Stimulated activated naive CD8-positive, alpha-beta T cell treated with anti-CD3 and anti-CD28 coated beads, Interleukin-15, Interleukin-2, amounts not matched to agents 100 U/mL and 50 U/mL, for 24 hours (primary cell): ENCODE measurements at regions not wholly inside any gene's neighbourhood (a gene's known extent, or its start where the extent isn't known, plus 50 kb on each side); places are given as distances from the start of the nearest gene placed in this dataset.
"Not testable (repeated sequence)": the region's sequence is repeated elsewhere in the genome, so short reads cannot be mapped to it uniquely, and the experiment has no call there.

ENCODE experiments used
- ATAC-seq: fragments of 150-1000 bp; cut with Tn5 transposase; one replicate; pipeline ENCODE4 v1.10.0; 2021
- DNase-seq: peaks from one replicate; pipeline ENCODE4 v3.0.0; 2021

DNA sequence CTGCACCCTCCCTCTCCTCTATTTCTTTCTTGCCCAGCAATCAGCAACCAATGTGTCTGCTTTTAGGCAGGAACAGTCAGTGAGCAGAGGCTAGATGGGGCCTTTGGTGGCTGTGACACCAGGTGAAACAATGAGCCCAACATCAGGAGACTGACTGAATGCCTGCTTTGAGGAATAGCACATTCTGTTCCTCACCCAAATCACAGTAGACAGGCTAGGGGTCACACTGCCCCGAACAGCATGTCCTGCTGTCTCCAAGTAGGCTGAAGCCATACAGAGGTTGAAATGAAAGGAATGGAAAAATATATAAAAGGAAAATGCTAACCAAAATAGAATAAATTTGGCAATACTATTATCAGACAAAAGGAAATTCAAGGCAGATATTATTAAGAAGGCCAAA, 122.5 kb upstream of the GDNF start:
- DNase-seq = no peak
- no peak for ATAC-seq

DNA sequence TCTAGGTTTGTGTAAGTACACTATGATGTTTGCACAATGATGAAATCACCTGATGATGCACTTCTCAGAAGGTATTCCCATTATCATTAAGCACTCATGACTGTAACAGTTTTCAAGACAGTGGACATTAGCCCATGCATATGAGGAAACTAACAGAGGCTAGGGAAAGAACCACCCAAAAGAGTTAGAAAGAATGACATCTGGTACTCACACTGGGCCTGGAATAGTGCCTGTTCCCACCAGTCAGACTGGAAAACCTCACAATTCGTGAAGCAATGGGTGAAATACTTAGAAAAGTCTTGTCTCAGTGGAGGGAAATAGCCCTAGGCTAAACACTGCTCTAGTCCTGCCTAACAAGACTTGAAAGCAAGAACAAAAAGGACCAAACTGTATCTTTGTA, 117.4 kb upstream of the GDNF start:
- DNase-seq = no peak
- no peak for ATAC-seq

DNA sequence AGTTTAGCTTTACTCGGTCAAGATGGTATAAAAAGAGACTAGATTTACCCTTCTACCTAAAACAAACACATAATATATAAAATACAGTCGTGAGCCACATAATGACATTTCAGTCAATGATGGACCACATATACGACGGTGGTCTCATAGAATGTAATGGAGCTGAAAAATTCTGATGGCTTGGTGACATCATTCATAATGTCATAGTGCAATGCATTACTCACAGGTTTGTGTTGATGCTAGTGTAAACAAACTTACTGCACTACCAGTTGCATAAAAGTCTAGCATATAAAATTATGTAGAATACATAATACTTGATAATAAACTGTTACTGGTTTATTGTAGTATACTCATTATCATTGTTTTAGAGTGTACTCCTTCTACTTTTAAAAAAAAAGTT, 115.9 kb upstream of the GDNF start:
- DNase-seq = no peak
- ATAC-seq = no peak

DNA sequence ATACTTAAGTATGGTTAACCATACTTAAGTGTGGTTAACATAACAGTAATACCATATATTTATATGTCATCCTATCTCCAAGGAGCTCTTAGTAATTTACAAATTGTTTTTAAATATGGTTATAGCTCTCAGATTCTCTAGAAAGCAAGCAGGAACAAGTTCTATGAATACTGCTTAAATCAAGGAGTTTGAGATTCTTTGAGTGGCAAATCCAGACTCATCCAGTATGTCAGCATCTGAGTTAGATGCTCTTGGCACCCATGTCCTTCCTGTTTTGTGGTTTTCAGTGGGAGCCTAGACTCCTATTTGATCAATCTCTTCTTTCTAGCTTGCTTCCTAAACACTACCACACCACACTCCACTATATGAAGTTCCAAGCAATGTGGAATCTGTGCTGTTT, 114.7 kb upstream of the GDNF start:
- no peak for ATAC-seq

DNA sequence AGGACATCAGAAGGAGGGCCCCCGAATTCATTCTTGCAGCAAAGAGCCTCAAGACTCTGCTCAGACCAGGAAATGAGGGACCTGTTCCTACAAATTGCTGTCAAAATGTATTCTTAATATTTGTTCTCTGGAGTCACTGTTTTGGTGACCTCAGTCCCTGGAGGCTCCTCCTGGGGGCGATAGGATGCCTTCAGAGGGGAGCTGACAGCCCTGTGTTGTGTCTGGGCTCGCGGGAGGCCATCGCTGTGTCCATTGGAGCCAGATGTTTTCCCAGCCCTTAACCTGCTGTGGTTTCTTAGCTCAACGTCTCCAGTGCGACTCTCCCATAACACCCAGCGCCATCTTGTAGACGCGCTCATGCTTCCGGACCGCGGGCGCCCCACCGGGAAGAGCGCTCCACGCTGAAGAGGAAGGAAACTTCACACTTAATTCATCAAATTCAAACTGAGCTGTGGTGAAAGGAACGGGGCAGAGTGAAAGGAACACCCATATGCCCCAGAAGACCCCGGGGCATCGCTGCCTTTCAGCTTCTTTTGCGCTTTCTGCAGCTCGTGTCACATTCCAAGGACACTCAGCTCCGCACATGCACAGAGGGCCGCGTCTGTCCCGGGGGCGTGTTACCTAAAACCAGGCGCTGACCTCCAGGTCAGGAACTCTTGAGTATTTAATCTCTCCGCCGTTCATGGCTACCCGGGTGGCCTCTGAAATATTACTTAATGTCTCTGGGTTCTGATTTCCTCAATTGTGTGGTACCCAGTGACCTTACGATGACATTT, 112.3 kb upstream of the GDNF start:
- DNase-seq (no peak), ATAC-seq (no peak)

More for the DNA sequence above, 114.7 kb upstream of the GDNF start:
- no peak for DNase-seq

DNA sequence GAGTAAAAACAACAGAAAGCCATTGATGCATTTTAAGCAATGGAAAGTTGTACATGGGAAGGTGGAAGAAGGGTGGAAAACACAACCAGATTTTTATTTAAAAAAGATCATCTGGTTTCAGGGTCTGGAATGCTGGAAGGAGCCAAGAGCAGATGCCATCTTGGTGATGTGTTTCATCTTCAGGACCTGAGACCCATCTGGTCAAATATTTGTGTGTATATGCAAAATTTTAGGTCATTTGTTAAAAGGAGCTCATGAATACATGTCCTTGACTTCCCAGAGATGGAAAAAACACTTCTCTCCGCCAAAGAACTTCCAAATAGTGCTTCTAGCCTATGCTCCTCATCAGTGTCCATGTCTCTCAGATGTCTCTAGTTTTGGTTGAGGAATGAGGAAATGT, 110.6 kb upstream of the GDNF start:
- ATAC-seq (no peak), DNase-seq (no peak)

DNA sequence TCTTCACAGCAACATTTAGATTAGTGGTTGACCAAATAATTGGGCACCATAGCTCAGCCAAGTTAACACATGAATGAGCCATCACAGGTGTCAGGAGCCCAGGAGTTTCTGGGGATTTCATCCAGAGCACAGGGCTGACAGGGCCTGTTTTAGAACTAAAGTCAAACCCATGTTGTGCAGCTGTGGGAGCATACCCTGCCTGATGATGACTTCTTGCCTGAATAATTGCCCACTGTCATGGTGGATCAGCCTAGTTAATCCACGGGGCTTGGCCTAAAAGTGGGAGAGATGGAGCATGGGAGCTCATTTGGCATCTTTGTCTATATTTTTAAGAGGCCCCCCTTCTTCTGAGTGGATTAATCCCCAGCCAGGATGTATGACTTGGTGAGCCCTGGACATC, 105.6 kb upstream of the GDNF start:
- DNase-seq (no peak), ATAC-seq (no peak)

DNA sequence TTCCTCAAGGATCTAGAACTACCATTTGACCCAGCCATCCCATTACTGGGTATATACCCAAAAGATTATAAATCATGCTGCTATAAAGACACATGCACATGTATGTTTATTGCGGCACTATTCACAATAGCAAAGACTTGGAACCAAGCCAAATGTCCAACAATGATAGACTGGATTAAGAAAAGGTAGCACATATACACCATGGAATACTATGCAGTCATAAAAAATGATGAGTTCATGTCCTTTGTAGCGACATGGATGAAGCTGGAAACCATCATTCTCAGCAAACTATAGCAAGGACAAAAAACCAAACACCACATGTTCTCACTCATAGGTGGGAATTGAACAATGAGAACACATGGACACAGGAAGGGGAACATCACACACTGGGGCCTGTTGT, 103.3 kb upstream of the GDNF start:
- not testable (repeated sequence) for ATAC-seq, DNase-seq

DNA sequence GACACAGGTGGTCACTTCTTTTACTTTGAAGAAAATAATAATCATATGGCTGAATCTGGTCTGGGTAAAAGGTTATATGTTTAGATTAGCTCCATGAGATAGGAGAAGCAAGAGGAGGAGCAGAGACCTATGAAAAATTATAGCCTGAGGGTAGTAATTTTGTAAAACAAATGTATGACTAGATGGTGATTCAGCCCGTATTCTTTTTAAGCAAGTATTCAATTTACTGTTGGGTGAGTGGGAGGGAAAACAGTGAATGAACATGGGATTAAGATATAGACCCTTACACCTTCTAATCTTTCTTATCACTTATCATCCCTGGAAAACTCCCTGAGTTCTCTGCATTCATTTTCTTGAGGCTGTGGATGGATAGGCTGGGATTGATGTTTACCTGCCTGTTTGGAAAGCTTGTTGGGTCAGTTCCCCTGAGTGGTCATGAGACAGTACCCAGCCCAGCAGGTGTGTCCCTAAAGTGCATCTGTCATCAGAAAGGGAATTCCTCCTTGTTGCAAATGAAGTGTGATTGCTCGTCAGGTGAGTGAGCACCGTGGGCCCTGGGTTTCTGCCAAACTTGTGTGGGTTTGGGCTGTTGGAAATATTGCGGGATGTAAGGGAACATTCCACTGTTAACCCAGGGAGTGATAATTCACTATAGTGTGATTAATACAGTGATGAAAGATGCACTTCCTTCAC, 101.2 kb upstream of the GDNF start:
- ATAC-seq (no peak), DNase-seq (no peak)

DNA sequence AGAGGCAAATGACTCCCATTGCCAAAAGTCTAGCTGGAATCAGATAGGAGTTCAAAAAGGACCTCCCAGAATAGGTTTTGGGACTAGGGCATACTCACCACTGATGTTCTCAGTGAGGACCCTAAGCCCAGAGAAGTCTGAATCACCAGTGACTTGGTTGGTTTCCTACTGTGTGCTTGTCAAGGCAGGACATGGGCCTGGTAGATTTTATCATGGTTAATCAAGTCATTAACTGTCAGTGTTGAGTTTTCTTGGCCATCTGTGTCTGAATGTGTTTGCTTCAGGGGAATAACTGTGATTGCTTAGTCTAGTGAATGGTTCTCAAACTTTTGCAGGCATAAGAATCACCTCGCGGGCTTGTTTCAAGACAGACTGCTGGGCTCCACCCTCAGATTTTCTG, 99.0 kb upstream of the GDNF start:
- no peak for ATAC-seq
- DNase-seq = no peak

DNA sequence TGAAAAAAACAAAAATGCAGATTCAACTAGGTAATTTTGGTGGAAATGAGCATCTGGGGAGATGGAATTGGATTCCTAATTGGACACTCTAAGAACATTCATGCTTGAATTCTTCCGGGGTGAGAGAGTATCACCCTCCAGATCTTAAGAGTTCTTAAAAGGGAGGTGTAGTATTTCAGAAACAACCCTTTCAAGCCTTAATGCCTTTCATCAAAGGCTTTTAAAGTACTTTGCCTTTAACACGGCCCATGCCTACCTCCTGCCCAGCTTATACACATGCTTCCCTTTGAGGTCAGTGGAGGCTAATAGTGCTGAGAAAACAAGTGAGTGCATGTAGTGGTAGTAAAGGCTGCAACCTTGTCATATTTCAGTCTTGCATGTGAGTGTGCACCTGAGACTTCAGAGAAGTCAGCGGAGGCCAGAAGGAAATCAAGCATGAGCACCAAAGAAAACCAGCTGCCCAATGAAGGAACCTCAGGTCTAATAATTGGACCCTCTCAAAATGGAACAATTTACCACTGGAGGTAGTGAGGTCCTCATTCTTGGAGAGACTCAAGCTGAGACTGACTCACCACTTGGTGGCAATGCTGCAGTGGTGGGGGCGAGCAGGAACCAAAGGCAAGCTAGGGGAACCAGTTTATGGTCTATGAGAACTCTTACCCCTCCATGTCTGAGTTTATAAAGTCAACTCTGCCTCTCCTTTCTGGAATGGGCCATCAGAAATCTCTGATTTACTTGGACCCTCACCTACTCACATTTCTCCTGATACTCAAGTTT, 98.4 kb upstream of the GDNF start:
- DNase-seq = no peak

DNA sequence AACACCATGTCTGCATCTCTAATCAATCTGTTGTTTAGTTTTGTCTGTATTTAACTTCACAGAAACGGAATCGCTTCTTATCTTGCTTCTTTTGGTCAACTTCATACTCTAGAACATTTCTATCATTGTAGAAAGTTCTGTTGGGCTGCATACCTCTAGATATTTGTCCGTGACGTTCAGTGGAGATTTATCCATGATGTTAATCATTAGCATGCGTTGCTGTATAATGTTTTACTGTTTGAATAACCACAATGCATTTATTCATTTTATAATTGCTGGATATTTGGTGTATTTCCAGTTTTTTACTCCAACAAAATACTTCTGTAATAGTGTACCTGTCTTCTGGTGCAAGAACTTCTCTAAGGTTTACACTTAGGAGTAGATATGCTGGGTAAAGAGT, 96.2 kb upstream of the GDNF start:
- no peak for ATAC-seq

More for the DNA sequence above, 98.4 kb upstream of the GDNF start:
- ATAC-seq = no peak

DNA sequence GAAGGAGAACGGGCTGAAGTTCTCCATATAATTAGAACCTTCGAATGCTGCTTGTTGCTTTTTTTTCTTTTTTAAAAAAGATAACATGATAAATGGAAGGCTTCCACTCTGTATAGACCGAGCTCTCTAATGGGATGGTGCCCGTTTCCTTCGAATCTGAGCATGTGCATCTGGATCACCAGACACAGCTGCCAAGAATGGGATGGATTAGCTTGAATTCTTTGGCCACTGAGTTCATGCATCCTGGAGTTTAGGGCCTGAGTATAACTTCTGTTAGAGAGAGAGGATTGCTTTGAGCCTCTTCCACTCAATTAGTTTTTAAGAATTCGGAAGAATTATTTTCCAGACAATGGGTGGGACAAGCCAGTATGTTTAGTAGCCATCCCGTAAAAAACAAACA, 93.7 kb upstream of the GDNF start:
- no peak for DNase-seq
- ATAC-seq = no peak

More for the DNA sequence above, 96.2 kb upstream of the GDNF start:
- no peak for DNase-seq

DNA sequence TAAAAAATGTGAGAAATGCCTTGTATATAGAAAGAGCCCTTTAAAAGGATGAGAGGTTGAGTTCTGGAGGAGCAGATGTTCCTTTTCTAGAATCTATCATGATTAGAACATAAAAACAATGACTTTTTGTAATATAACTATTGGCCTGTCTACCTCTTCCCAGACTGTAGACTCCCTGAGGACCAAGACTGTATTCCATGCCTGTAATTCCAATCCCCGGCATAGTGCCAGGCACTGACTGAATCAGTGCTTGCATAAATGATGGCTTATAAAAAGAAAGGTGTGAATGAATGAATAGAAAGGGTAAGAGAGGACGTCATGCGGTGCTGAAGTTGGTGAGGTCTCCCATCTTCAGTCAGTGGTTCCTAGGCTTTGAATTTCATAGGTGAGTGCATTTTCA, 92.6 kb upstream of the GDNF start:
- no peak for DNase-seq
- no peak for ATAC-seq

DNA sequence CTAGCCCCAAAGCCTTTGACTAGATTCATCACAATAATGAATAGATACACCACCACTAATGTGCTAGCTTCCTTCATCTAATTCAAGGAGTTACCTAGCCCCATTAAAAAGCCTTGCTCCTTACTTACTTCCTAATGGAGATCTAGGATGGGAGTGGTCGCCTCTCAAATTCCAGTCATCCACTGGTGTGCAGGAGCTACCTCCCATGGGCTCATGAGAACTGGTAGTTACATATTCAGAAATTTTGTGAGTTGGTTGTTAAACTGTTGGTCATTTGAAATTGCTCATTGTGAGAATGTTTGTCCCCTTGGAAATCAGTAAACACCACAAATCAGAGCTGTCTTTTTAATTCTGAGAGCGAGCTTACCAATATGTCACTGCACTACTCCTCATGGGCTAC, 91.7 kb upstream of the GDNF start:
- ATAC-seq (no peak), DNase-seq (no peak)

DNA sequence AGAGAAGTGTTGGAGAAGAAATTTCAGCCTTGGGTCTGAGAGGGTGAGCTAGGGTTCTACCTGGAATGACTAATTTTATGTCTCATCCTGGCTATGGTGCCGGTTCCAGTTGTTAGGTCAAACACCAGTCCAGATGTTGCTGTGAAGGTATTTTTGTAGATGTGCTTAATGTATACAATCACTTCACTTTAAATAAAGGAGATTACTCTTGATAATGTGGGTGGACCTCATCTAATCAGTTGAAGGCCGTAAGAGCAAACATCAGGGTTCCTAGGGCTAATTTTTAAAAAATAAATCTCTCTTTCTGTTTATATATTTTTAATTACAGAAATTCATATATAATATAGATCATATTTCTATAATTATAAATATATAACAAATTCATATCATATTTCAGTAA, 90.5 kb upstream of the GDNF start:
- ATAC-seq (no peak), DNase-seq (no peak)

DNA sequence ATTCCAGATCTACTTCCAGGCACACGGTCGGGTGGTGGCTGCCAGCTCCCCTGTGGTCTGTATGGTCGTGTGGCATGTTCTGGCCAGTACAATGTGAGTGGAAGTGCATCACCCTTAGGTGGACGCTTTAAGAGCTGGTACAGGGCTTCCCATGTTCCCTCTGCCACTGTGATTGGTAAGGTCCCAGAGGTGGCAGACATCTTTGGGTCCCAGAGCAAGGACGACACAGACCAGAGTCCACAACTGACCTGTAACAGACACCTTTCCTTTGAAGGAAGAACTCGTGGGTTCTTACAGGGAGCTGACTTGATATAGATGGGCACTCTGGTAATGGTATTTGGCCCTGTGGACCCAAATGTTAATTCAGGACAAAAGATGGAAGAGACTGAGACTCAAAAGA, 90.0 kb upstream of the GDNF start:
- no peak for DNase-seq
- ATAC-seq = no peak

DNA sequence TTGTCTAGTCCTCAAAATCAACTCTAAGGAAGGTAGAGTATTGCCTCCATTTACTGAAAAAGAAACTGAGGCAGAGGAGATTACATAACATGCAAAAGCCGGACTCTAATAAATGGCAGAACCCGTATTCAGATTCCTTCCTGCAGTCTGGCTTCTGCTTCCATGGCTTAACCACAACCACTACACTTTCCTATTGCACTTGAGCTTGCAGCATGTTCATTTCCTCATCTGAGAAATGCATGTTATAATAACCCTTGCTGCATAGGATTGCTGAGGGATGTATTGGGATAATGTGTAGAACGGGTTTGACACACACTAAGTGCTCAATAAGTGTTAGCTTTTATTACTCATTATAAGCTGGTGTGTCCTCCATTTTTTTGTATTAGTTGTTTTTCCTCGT, 87.9 kb upstream of the GDNF start:
- DNase-seq, ATAC-seq: not testable (repeated sequence)

DNA sequence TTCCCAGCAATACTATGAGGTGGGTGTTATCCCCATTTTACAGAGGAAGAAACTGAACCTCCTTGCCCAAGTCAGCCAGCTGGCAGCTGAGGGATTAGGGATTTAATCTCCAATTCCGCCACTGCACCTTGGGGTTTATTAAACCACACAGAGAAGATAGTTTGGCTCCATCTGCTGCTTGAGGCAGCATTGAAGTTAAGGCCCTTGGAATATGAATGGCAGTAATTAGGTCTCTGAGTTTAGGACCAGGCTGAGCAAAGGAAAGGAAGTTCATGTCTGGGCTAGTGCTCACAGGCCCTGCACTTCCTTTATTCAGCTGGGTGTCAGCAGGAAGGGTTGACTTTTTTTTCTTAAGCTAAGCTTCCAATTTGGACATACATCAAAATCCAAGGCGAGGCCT, 86.9 kb upstream of the GDNF start:
- DNase-seq (no peak), ATAC-seq (no peak)

DNA sequence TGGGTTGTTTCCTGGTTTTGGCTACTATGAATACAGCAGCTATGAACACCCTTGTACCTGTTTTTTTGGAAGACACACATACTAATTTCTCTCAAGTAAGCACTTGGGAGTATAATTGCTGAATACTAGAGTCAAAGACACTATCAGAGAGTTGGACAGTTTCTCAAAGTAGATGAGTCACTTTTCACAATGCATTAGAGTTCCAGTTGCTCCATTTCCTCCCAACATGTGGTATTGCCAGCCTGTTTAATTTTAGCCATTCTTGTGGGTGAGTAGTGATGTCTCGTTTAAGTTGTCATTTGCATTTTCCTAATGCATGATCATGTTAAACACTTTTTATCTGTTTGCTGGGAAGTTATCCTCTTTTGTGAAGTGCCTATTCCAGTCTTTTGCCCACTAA, 81.6 kb upstream of the GDNF start:
- DNase-seq = no peak

DNA sequence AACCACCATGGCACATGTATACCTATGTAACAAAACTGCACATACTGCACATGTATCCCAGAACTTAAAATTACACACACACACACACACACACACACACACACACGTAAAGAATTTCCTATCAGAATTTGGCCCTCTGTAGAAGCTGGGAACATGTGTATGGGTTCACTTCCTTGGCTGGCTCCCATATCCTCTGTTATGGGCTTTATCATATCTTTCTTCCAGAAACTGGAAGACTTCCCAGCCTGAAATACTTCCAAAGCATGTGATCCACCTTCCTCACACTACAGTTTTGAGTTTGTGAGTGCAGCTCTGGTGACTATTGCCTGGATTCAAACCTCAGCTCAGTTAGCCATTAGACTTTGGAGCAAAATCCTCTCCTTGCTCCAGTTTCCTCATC, 78.6 kb upstream of the GDNF start:
- DNase-seq (no peak), ATAC-seq (no peak)

More for the DNA sequence above, 81.6 kb upstream of the GDNF start:
- no peak for ATAC-seq

DNA sequence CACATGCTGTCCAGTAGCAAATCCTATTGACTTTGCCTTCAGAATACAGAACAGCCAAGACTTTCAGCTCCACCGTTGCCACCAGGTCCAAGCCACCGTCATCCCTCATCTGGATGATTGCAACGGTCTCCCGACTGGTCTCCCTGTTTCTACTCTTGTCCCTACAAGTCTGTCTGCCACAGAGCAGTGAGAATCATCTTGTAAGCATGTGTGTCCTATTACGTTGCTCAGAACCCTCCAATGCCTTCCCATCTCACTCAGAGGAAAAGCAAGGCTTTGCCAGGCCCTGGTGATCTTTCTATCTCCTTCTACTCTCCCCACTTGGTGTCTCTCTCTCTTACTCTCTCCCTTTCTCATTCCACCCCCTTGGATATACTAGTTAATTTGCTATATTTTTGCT, 76.7 kb upstream of the GDNF start:
- ATAC-seq (no peak), DNase-seq (no peak)

DNA sequence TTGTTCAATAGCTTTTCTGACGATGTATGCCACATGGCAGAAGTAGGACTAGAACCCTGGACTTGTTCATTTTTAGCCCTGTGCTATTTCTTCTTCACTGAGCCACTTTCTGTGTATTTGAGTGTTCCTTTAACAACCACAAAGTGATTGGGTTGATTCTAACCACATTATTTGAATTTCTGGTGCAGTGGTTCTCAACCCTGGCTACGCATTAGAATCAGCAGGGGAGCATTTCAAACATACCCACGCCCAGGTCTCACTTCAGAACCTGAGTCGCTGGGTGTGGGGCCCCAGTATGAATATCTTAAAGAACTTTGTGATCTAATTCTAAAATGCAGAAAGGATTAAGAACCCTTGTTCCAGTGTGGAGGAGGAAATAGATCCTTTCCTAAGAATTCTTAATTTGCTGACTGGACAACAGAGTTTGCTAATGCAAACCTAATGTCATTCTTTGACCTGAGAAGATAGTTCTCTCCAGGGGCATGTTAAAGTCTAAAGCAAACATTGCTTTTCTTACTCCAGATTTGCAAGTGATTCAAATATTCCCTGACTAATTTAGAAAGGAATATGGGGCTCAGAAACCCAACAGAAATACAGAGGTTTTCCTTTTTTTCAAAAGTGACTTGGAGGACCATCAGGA, 75.4 kb upstream of the GDNF start:
- DNase-seq = no peak
- ATAC-seq = no peak
